ENCODE measurements at regions not wholly inside any gene's neighbourhood (a gene's known extent, or its start where the extent isn't known, plus 50 kb on each side); places are given as distances from the start of the nearest gene placed in this dataset.

DNA sequence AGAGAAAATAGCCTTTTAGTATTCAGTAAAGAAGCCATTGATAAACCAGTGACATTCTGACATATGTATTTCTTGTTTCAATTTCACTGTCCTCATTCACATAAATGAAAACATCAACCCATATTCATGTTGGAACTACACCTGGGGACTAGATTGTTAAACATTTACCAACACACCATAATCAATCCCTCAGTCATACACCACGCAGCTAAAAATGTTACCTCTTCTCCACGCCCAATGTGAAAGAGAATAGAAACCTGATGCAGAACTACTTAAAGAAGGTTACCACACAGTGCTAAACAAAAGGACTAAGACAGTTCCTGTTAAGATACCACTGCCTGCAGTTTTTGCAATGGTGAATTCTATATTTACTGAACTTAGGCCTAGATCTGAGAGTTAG is 518.9 kb downstream of the PRELID2 start:
- TF ChIP-seq CTCF (IDR thresholded peaks at IDR 0.05) (no peak), POLR2A (IDR thresholded peaks at IDR 0.05) (no peak)

Data from esophagus squamous epithelium (tissue), 4 donors.